ENCODE measurements at regions not wholly inside any gene's neighbourhood (a gene's known extent, or its start where the extent isn't known, plus 50 kb on each side); places are given as distances from the start of the nearest gene placed in this dataset.
"Not testable (repeated sequence)": the region's sequence is repeated elsewhere in the genome, so short reads cannot be mapped to it uniquely, and the experiment has no call there.

DNA sequence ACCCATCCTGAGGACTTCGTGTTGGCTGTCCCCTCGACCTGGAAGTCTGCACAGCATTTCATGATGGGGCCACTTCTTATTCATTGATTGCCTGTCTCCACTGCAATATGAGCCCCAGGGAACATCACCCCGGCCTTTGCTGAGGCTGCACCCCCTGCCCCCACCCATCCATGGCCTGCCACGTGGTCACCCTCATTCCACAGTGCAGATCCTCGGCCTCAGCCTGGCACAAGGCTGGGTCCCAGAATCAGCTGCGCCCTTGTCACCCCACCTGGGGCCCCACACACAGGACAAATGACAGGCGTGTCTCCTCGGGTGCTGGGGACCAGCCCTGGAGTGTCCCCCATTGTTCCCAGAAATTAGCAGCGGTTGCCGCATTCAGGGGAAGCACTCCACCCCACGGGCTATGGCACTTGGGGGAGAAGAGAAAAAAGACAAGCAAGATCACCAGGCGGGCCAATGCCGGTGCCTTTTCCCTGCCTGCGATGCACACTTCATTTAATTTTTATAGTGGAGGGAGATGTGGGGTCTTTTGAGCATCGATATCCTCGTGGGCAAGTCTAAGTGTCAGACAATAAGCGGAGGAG lies 157.4 kb downstream of the INHBB start:
- no peak for DNase-seq

DNA sequence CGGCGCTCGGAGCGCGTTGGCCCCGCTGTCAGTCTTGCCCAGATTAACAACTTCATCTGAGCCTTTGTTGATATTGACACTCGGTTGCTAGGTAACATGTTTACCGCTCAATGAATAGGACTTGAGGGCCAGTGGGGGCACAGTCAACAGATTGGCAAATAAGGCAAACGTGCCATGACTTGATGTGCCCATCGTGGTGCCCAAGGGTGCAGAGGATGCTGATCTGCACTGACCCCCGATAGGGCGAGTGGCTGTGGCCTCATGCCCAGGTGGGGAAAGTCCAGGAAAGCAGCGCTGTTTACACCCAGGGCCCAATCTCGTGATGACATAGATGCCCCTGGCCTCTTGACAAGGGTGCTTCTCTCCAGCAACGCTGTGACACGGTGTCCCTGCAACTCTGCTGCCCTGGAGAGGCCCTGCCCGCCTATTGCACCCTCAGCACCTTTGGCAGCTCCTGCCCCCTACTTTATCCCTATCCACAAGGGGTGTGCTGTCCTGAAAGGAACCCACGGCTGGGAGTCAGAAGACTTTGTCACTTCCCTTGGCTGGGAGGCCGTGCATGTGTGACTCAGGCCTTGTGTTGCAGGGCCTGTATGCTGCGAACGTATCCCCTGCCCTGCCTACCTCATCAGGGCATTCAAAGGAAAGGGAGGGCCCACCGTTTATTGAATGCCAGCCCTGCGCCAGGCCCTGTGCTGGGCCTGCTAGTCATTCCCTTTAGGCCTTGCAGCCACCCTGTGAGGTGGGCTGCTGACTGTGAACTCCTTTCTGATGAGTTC lies 158.0 kb downstream of the INHBB start:
- no peak for DNase-seq

- no peak for DNase-seq
Measured at GRCh38 chr2:120504936-120505705, 159.2 kb downstream of the INHBB start.

- no peak for DNase-seq
Measured at GRCh38 chr2:120508567-120509041, 162.7 kb downstream of the INHBB start.

- DNase-seq: no peak
Measured at GRCh38 chr2:120509213-120509815, 163.4 kb downstream of the INHBB start.

GRCh38 chr2:120509991-120510735 lies 164.2 kb downstream of the INHBB start:
- DNase-seq: no peak

DNA sequence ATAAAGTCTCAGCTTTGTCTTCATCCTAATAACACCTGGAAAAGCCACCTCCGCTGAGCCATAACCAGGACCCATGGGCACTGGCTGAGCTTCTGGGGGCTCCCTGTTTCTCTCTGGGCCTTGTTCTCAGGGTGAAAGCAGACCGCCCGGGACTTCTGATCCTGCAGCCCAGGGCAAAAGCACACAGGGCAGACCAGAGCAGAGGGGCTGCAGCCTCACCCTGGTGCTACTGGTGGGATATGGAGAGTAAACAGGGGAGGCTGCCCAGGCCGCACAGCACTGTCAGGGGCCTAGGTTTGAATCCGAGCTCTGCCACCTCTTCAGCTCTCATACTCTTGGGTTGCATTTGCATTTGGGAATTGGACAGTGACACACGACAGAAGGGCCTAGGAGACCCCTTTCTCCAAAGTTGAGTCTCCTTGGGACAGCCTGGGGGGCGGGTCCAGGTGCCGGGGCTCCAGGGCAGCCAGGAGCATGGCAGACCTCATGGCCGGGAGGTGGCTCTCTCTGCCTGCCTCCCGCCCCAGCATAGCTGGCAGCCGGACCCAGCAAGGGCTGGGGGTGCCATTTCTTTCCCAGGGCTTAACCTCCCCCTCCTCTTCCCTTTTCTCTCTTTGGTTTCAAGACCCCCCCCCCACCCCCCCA lies 164.9 kb downstream of the INHBB start:
- DNase-seq: no peak

DNA sequence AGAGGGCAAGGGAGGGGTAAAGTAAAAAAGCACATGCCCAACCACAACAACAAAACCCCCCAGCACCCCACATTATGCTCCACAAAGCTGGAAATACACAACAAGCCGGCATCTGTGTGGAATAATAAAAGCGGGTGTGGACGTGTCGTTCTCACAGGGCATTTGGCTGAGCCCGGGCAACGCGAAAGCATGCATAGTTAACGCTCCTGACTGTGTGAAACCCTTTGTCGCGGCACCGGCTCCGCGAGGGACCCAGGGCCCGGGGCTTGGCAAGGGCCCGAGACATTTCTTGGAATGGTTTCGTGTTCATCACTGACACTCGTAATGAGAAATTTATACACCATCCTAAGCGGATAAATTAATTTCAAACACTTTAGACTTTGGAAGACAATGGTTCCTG lies 165.6 kb downstream of the INHBB start:
- DNase-seq: no peak

- no peak for DNase-seq
Measured at GRCh38 chr2:120511947-120512710, 166.2 kb downstream of the INHBB start.

DNA sequence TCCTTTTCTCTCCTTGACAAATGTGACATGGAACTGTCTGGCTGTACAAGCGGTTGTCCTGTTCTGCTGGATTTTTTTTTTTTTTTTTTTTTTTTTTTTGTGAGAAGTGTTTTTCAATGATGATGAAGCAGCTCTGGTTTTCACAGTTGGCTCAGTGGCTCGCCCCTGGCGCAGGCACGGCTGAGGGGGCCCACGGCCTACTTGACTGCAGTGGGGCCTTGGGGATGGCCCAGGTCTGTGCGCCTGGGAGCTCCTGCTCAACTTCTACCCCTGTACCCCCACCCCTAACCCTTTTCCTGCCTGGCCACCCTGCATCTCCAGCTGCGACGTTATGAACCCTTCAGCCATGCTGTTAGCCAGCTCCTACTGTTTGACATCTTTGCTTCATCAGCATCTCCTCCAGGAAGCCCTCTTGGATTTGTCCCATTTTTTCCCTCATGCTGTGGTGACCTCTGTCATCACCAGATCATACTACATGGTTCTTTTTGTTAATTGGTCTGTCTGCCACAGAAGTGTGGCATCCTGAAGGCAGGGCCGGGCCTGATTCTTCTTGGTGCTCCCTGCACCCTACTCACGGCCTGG lies 167.9 kb downstream of the INHBB start:
- DNase-seq: no peak

DNA sequence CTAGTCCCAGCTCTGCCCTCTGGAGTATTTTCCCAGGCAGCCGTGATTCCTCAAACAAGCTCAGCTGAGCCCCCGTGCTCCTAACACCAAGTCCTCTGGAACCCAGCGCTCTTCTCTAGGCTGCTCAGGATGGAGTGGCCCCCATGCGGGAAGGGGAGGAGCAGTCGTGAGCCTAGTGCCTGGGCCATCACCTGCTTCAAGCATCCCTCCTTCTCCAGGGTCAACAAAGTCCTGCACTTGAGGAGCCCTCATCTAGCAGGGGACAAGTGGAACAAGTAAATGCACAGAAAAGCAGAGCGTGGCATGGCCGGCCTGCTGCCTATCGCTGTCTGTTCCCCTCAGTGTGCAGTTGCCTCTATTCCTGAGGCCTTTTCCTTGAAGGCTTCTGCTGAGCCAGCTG lies 168.6 kb downstream of the INHBB start:
- DNase-seq: no peak

DNA sequence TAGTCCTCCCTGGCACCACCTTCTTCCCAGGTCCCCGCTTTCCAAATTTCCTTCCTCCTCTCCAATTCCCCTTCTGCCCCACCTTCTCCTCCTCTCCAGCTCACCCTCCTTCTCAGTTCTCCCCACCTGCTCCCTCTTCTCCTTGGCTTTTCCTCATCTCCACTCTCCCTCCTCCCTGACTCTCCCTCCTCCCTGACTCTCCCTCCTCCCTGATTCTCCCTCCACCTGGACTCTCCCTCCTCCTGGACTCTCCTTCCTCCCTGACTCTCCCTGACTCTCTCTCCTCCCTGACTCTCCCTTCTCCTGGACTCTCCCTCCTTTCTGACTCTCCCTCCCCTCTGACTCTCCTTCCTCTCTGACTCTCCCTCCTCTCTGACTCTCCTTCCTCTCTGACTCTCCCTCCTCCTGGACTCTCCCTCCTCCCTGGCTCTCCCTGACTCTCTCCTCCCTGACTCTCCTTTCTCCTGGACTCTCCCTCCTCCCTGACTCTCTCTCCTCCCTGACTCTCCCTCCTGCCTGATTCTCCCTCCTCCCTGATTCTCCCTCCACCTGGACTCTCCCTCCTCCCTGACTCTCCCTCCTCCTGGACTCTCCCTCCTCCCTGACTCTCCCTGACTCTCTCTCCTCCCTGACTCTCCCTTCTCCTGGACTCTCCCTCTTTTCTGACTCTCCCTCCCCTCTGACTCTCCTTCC lies 169.3 kb downstream of the INHBB start:
- DNase-seq: not testable (repeated sequence)

DNA sequence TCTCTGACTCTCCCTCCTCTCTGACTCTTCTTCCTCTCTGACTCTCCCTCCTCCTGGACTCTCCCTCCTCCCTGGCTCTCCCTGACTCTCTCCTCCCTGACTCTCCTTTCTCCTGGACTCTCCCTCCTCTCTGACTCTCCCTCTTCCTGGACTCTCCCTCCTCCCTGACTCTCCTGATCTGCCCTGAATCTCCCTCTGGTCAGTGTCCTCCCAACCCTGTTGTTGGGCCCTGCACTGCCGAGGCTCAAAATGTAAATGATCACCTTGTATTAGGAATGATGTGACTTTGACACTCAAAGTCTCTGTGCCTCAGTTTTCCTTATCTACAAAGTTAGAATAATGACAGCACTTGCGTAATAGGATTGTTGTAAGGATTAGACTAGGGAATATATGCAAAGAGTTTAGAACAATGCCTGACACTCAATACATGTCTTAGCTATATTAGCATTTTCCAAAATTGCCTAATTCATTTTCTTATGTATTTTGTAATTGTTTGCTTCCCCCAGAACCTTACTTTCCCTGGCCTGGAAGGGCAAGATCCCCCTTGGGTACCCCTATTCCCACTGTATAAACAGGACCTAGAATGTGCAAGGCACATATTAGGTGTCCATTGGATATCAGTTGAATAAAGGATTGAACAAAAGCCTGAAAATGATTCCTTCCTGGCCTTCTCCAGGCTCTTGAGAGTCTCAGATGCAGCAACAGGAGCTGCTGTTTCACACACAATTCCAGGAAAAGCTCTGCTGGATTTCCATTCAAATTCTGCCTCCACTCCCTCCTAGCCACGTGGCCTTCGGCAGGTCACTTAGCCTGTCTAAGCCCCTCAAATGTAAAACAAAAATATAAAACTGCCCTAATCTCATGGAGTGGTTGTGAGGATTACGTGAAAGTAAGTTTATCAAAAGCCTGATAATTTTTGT lies 170.1 kb downstream of the INHBB start:
- DNase-seq: no peak

- no peak for DNase-seq
Measured at GRCh38 chr2:120516679-120517314, 170.9 kb downstream of the INHBB start.

- DNase-seq: no peak
Measured at GRCh38 chr2:120517751-120518469, 172.0 kb downstream of the INHBB start.

GRCh38 chr2:120518819-120519218 lies 172.9 kb downstream of the INHBB start:
- DNase-seq: no peak

- DNase-seq: no peak
Measured at GRCh38 chr2:120519469-120519868, 173.5 kb downstream of the INHBB start.

GRCh38 chr2:120520454-120520853 lies 174.5 kb downstream of the INHBB start:
- no peak for DNase-seq
